Activated T-cell treated with anti-CD3 and anti-CD28 coated beads, Interleukin-2, amount 50 U/mL, for 72 hours (primary cell): ENCODE measurements at regions not wholly inside any gene's neighbourhood (a gene's known extent, or its start where the extent isn't known, plus 50 kb on each side); places are given as distances from the start of the nearest gene placed in this dataset.

Experiments used
- ATAC-seq, 2 donors: fragments of 150-1000 bp; cut with Tn5 transposase; replicated peaks in 1 of 2; 2 replicates each; pipeline ENCODE4 v1.10.0; 2021; ENCODE audit warnings: moderate library complexity in 2 of 2, mild to moderate bottlenecking in 1 of 2
- DNase-seq, 2 donors: peaks; one replicate each; pipeline ENCODE4 v3.0.0; 2021 to 2022; ENCODE audit warnings: mixed read lengths in 1 of 2
- H3K27ac Mint-ChIP-seq: one replicate; pipeline ENCODE4 v1.8.0; 2022; ENCODE audit warnings: mild to moderate bottlenecking, moderate library complexity, mixed read lengths
- H3K27me3 Mint-ChIP-seq: one replicate; pipeline ENCODE4 v1.8.0; 2022; ENCODE audit warnings: low read depth, mixed read lengths
- H3K36me3 Mint-ChIP-seq, 2 donors: one replicate each; pipeline ENCODE4 v1.8.0; 2022; ENCODE audit warnings: mixed read lengths in 2 of 2, mild to moderate bottlenecking in 1 of 2; ENCODE audit not compliant: insufficient read depth in 2 of 2
- H3K4me1 Mint-ChIP-seq: one replicate; pipeline ENCODE4 v1.8.0; 2022; ENCODE audit warnings: low read depth, mixed read lengths
- H3K4me3 Mint-ChIP-seq, 2 donors: one replicate each; pipeline ENCODE4 v1.8.0; 2022; ENCODE audit warnings: mild to moderate bottlenecking in 2 of 2, mixed read lengths in 2 of 2, moderate library complexity in 2 of 2
- H3K9me3 Mint-ChIP-seq, 2 donors: one replicate each; pipeline ENCODE4 v1.8.0; 2022; ENCODE audit warnings: mixed read lengths in 2 of 2

- Mint-ChIP-seq H3K36me3 (no peaks in the 10 kb centered on the region), H3K4me3 (no peak overlapping the region), H3K4me1 (no peaks in the 10 kb centered on the region), H3K27me3 (no peaks in the 10 kb centered on the region), H3K27ac (no peak overlapping the region), H3K9me3 (no peaks in the 10 kb centered on the region)
- DNase-seq (no peak), ATAC-seq (no peak)
Measured at GRCh38 chr2:173652767-173653431, 298.2 kb downstream of the CDCA7 start.

DNA sequence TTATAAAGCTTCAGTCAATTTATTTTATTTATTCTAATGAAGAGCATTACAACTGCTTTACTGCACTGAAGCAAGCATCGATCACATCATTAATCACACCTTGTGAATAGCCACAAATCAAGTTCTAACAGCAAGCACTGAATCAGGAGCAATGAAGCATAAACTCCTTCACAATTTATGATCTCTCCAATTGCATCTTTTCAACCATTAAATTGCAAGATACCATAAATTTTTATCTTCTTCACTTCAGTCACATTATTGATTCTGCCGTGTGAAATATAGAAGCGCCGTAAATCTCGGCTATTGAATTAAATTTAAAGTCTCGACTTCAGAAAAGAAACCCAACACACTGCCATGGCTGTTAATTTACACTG lies 298.7 kb downstream of the CDCA7 start:
- H3K4me1 Mint-ChIP-seq: no peaks in the 10 kb centered on the region
- ATAC-seq: no peak
- H3K4me3 Mint-ChIP-seq: no peak overlapping the region
- no peaks in the 10 kb centered on the region for H3K27me3 Mint-ChIP-seq
- no peak overlapping the region for H3K27ac Mint-ChIP-seq
- H3K36me3 Mint-ChIP-seq: no peaks in the 10 kb centered on the region
- no peak for DNase-seq
- no peaks in the 10 kb centered on the region for H3K9me3 Mint-ChIP-seq

- Mint-ChIP-seq H3K27ac (no peak overlapping the region), H3K4me1 (no peaks in the 10 kb centered on the region), H3K4me3 (no peak overlapping the region), H3K9me3 (no peaks in the 10 kb centered on the region), H3K36me3 (no peaks in the 10 kb centered on the region), H3K27me3 (no peaks in the 10 kb centered on the region)
- no peak for DNase-seq
- no peak for ATAC-seq
Measured at GRCh38 chr2:173654161-173654895, 299.7 kb downstream of the CDCA7 start.

DNA sequence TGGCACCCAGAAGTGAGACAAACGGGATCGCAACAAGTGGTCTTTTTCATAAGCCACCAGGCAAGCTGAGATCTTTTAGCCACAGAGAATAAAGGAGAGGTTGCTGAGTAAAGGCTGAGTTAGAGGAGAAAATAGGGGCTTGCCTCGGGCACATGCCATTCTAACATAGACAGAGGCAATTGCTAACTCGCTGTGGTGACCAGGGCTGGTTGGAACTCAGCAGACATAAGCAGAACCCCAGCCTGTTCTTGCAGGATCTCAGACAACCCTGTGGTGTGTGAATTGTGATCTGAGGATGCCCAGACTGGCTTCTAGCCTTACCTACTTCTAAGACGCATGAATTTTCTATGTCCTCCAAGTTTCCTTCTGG lies 300.2 kb downstream of the CDCA7 start:
- Mint-ChIP-seq H3K4me1 (no peaks in the 10 kb centered on the region), H3K27me3 (no peaks in the 10 kb centered on the region), H3K9me3 (no peaks in the 10 kb centered on the region), H3K27ac (no peak overlapping the region), H3K36me3 (no peaks in the 10 kb centered on the region), H3K4me3 (no peak overlapping the region)
- no peak for ATAC-seq
- DNase-seq: no peak

DNA sequence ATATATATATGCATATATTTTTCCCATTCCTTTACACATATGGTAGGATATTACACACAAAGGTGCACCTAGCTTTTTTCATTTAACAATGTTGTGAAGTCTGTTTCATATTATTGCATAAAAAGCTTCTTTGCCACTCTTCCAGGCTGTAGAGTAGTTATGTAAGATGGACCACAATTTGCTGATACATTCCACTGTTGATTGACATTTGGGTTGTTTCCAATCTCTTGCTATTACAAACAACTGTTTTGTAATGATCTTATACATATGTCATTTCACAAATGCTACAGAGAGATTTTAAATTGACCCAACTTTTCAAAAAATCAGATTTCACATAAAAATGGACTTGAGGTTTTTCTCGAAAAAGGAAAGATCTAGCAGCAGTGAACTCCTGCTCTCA lies 301.4 kb downstream of the CDCA7 start:
- DNase-seq (no peak), ATAC-seq (no peak)
- no peak overlapping the region for H3K27ac Mint-ChIP-seq
- no peak overlapping the region for H3K4me3 Mint-ChIP-seq
- H3K36me3 Mint-ChIP-seq: no peaks in the 10 kb centered on the region
- peaks cover 9% of the 10 kb centered on the region for H3K27me3 Mint-ChIP-seq
- no peaks in the 10 kb centered on the region for H3K4me1 Mint-ChIP-seq
- H3K9me3 Mint-ChIP-seq: no peaks in the 10 kb centered on the region

DNA sequence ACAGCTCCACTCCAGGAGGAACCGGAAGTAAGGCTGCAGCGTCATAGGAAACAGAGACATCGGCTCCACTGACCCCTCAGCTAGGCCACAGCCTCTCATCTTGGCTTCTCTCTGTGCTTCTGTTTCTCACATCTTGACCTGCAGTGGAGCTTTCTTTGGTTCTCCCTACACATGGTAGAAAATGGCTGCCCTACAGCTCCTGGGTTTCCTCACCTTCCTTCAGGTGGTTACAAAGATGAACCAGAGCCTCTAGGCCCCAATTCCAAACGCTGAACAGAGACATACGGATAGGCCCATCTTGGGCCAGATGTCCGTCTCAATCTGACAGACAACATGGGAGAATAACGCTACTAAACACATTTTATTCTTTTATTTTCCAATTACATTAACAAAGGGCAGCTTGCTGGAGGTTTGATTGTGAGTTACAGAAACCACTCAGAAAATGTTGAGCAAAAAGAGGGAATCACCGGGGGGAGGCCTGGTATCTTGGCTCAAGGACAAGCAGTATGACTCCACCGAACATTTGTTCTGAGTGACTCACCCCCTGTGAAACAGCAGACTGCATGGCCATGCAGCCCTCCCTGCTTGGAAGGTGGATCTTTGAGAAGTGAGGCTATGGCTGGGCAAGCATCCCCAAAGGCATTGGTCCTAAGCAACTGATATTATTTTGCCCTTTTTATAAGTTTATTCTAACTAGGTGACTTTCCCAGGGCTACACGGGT lies 303.5 kb downstream of the CDCA7 start:
- H3K4me1 Mint-ChIP-seq: no peaks in the 10 kb centered on the region
- H3K27ac Mint-ChIP-seq: no peak overlapping the region
- DNase-seq: no peak
- ATAC-seq: no peak
- H3K36me3 Mint-ChIP-seq: no peaks in the 10 kb centered on the region
- H3K9me3 Mint-ChIP-seq: no peaks in the 10 kb centered on the region
- peaks cover 14% of the 10 kb centered on the region for H3K27me3 Mint-ChIP-seq
- no peak overlapping the region for H3K4me3 Mint-ChIP-seq

GRCh38 chr2:173658946-173659371 lies 304.3 kb downstream of the CDCA7 start:
- H3K4me3 Mint-ChIP-seq: no peak overlapping the region
- H3K4me1 Mint-ChIP-seq: no peaks in the 10 kb centered on the region
- peaks cover 22% of the 10 kb centered on the region for H3K27me3 Mint-ChIP-seq
- no peaks in the 10 kb centered on the region for H3K36me3 Mint-ChIP-seq
- DNase-seq: no peak
- ATAC-seq: no peak
- H3K9me3 Mint-ChIP-seq: no peaks in the 10 kb centered on the region
- H3K27ac Mint-ChIP-seq: no peak overlapping the region

- ATAC-seq: no peak
- Mint-ChIP-seq H3K27me3 (peaks cover 25% of the 10 kb centered on the region), H3K9me3 (no peaks in the 10 kb centered on the region), H3K36me3 (no peaks in the 10 kb centered on the region), H3K4me3 (no peak overlapping the region), H3K27ac (no peak overlapping the region), H3K4me1 (no peaks in the 10 kb centered on the region)
- DNase-seq: no peak
Measured at GRCh38 chr2:173659509-173659908, 304.8 kb downstream of the CDCA7 start.

DNA sequence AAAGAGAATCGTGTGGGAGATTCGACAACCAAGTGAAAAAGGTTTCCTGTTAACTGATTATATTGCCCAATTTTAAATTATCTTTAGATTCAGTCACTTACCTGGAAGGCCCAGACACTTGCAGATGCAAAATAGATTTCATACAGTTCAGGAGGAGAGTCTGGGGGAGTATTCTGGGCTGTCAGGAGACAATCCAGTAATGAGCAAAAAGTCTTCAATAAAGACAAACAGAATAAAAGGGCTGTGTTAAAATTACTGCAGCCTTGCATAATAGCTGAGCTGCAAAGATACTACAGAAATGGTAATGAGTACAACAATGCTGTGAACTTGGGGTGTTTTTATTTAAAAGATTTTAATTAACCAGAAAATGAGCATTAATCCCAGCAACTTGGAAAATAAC lies 303.6 kb downstream of the SP3 start:
- H3K27me3 Mint-ChIP-seq: peaks cover 32% of the 10 kb centered on the region
- no peak overlapping the region for H3K4me3 Mint-ChIP-seq
- ATAC-seq (no peak), DNase-seq (no peak)
- H3K4me1 Mint-ChIP-seq: no peaks in the 10 kb centered on the region
- no peaks in the 10 kb centered on the region for H3K36me3 Mint-ChIP-seq
- no peaks in the 10 kb centered on the region for H3K9me3 Mint-ChIP-seq
- no peak overlapping the region for H3K27ac Mint-ChIP-seq

GRCh38 chr2:173663353-173663752 lies 301.8 kb downstream of the SP3 start:
- Mint-ChIP-seq H3K27ac (no peak overlapping the region), H3K27me3 (peaks cover 39% of the 10 kb centered on the region), H3K4me3 (no peak overlapping the region), H3K4me1 (no peaks in the 10 kb centered on the region), H3K36me3 (no peaks in the 10 kb centered on the region), H3K9me3 (no peaks in the 10 kb centered on the region)
- no peak for DNase-seq
- no peak for ATAC-seq

DNA sequence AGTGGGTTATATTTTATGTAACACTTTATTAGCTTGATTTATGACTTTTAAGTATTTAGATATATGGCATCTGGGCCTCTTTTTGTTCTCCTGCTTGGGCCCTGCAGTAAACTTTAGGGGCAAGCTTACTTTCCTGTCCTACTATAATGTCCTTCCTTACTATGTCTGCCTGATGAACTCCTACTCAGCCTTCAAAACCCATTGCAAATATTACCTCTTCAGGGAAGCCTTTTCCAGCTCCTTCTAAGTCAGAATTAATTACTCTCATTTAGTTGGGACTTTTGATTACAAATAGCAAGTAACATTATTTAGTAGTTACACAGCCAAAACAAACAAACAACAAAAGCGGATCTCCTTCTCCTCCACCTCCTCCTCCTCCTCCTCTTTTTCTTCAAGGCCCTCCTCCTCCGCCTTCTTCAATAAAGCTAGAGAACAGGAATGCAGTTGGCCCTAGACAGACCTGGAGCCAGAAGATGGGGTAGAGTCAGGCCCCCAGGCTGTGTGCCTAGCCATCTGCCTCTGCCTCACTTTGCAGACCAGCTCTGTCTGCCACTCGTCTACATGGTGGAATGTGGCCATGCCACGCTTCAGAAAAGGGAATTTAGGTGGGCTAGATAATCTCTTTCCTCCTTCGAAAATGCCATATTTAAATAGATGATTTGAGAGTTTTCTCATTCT lies 301.2 kb downstream of the SP3 start:
- H3K4me3 Mint-ChIP-seq: no peak overlapping the region
- H3K9me3 Mint-ChIP-seq: no peaks in the 10 kb centered on the region
- no peaks in the 10 kb centered on the region for H3K4me1 Mint-ChIP-seq
- H3K27me3 Mint-ChIP-seq: peaks cover 42% of the 10 kb centered on the region
- DNase-seq: no peak
- no peak overlapping the region for H3K27ac Mint-ChIP-seq
- no peaks in the 10 kb centered on the region for H3K36me3 Mint-ChIP-seq
- no peak for ATAC-seq

GRCh38 chr2:173664513-173664910 lies 300.7 kb downstream of the SP3 start:
- Mint-ChIP-seq H3K9me3 (no peaks in the 10 kb centered on the region), H3K27me3 (peaks cover 42% of the 10 kb centered on the region), H3K4me1 (no peaks in the 10 kb centered on the region), H3K36me3 (no peaks in the 10 kb centered on the region), H3K4me3 (no peak overlapping the region), H3K27ac (no peak overlapping the region)
- DNase-seq (no peak), ATAC-seq (no peak)

DNA sequence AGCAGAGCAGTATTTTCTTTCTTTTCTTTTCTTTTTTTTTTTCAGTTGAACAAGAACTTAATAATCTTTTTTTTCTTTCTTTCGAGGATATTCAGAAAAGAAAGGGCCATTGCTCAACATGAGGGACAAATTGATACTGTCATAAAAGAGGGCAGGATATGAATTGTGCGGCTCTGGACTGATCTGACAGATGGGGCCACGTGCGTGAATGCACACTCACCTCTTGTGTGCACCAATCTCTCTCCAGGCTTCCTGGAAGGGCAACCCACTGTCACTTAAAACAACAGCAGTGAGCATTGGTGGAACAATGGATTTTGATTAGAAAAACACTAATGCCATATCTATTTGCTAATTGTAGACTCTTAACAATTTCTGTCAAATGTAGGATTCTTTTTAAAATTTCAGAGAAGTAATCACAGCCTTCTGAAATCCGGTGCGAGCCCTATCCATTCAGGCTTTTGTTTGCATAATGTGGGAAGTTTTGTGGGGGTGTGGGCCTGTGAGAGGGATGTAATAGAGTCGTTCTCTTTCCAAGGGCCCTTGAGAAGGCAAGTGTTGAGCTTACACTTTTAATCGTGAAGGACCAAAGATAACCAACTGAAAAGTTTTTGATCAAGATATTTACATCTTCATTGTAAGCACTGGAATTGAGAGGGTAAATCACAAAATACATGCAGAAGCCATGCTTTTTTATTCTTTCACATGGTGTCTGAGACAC lies 298.8 kb downstream of the SP3 start:
- Mint-ChIP-seq H3K27ac (no peak overlapping the region), H3K9me3 (no peaks in the 10 kb centered on the region), H3K27me3 (peaks cover 34% of the 10 kb centered on the region), H3K4me1 (no peaks in the 10 kb centered on the region), H3K36me3 (no peaks in the 10 kb centered on the region), H3K4me3 (no peak overlapping the region)
- DNase-seq: no peak
- ATAC-seq: no peak
